Mucosa of rectum (tissue), 2 donors: ENCODE measurements at regions not wholly inside any gene's neighbourhood (a gene's known extent, or its start where the extent isn't known, plus 50 kb on each side); places are given as distances from the start of the nearest gene placed in this dataset.

Experiments used
- H3K27ac ChIP-seq, 2 donors: one replicate each; pipeline ENCODE4 v1.7.0; 2013; ENCODE audit warnings: inconsistent platforms in 2 of 2, low read depth in 2 of 2, low read length in 2 of 2
- H3K27me3 ChIP-seq, 2 donors: one replicate each; pipeline ENCODE4 v1.7.0; 2013; ENCODE audit warnings: low read length in 2 of 2; ENCODE audit not compliant: control insufficient read depth in 2 of 2, insufficient read depth in 2 of 2
- H3K36me3 ChIP-seq, 2 donors: one replicate each; pipeline ENCODE4 v1.7.0; 2013; ENCODE audit warnings: low read length in 2 of 2; ENCODE audit not compliant: control insufficient read depth in 2 of 2, insufficient read depth in 2 of 2
- H3K4me1 ChIP-seq, 2 donors: one replicate each; pipeline ENCODE4 v1.7.0; 2013; ENCODE audit warnings: low read length in 2 of 2, mild to moderate bottlenecking in 1 of 2; ENCODE audit not compliant: control insufficient read depth in 2 of 2, insufficient read depth in 2 of 2
- H3K4me3 ChIP-seq, 2 donors: one replicate each; pipeline ENCODE4 v1.7.0; 2013; ENCODE audit warnings: low read length in 2 of 2
- H3K9ac ChIP-seq, 2 donors: one replicate each; pipeline ENCODE4 v1.7.0; 2013; ENCODE audit warnings: low read length in 2 of 2, low read depth in 1 of 2, mild to moderate bottlenecking in 1 of 2
- H3K9me3 ChIP-seq, 2 donors: one replicate each; pipeline ENCODE4 v1.7.0; 2013; ENCODE audit warnings: low read length in 2 of 2; ENCODE audit not compliant: control insufficient read depth in 2 of 2
- donor health status: healthy.
- donor health status: Normal muscosa, but diverticular disease.

- H3K27me3 ChIP-seq, result no peaks in the 10 kb centered on the region
- H3K36me3 ChIP-seq, result no peaks in the 10 kb centered on the region
- no peak overlapping the region for H3K27ac ChIP-seq
- no peak overlapping the region for H3K4me3 ChIP-seq
- no peak overlapping the region for H3K9ac ChIP-seq
- no peaks in the 10 kb centered on the region for H3K9me3 ChIP-seq
- no peaks in the 10 kb centered on the region for H3K4me1 ChIP-seq
Observed at GRCh38 chr11:56932572-56933220, 56.0 kb upstream of the OR5AK2 start.

DNA sequence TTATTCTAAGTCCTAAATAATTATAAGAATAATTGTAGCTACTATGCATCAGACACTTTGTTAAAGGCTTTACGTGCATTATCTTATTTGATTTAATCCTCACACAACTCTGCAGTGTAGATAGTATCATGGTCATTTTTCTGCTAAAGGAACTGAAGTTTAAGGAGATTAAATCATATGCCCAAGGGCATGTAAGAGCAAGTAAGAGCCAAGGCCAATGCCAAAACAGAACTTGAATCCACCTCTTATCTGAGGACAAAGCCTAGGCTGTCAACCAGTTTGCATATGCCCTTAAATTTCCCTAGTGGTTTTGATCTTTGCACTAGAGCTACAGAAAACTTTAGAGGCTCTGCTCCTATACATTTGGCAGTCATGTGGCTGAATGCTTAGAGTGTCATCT lies 65.6 kb upstream of the OR5AK2 start:
- H3K9me3 ChIP-seq, result no peaks in the 10 kb centered on the region
- no peak overlapping the region for H3K4me3 ChIP-seq
- no peak overlapping the region for H3K27ac ChIP-seq
- no peak overlapping the region for H3K9ac ChIP-seq
- H3K36me3 ChIP-seq, result no peaks in the 10 kb centered on the region
- H3K4me1 ChIP-seq, result no peaks in the 10 kb centered on the region
- no peaks in the 10 kb centered on the region for H3K27me3 ChIP-seq

DNA sequence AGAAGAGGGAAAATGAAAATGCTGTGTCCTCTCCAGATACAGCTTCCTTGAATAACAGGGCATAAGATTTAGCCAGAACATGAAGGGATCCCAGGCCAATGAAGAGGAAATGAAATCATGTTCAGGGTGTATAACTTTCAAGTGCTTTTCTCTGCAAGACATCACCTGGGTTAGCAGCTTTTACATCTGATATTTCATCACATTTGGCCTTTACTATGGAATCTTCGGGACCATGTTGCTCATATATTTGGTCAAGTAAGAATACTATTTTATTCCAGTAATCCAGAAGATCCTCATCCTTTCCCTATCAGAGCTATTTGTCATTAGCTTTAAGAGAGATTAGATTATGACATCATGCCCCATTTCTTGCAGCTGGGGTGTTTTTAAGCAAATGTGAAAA lies 66.3 kb upstream of the OR5AK2 start:
- Histone ChIP-seq H3K4me1 (no peaks in the 10 kb centered on the region), H3K9me3 (no peaks in the 10 kb centered on the region), H3K36me3 (no peaks in the 10 kb centered on the region), H3K4me3 (no peak overlapping the region), H3K9ac (no peak overlapping the region), H3K27me3 (no peaks in the 10 kb centered on the region), H3K27ac (no peak overlapping the region)

DNA sequence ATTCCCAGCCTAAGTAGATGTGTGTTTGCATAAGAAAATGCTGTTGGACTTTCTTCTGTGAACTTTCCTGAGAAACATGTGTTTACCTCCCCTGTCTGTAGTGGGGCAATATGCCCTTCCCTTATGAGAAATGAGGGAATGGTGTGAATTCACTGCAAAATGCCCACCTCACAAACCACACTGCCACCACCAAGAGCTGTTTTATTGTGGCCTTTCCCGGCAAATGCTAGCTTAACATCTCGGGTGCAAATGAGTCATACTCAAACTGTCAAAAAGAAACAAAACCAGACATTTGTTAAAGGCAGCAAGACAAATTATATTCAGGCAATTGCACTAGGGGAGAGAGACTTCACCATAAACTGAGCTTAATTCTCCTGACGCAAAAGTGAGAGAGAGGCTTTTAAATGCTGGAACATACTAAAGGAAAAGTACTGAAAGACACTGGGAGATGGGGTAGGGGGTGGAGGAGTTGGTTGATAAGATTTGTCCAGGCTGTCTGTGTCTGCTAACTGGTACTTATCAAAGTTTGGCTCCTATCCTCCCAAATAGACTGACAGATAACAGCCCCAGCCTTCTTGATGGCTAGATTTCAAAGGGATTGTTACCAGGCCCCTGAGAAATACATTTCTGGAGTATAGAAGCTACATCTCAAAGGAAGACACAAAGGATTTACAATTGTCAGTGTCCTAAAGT lies 70.9 kb upstream of the OR5AK2 start:
- Histone ChIP-seq H3K36me3 (no peaks in the 10 kb centered on the region), H3K27me3 (no peaks in the 10 kb centered on the region), H3K9me3 (no peaks in the 10 kb centered on the region), H3K4me3 (no peak overlapping the region), H3K4me1 (no peaks in the 10 kb centered on the region), H3K9ac (no peak overlapping the region), H3K27ac (no peak overlapping the region)

GRCh38 chr11:56916587-56916986 lies 72.1 kb upstream of the OR5AK2 start:
- Histone ChIP-seq H3K36me3 (no peaks in the 10 kb centered on the region), H3K4me3 (no peak overlapping the region), H3K27me3 (no peaks in the 10 kb centered on the region), H3K9ac (no peak overlapping the region), H3K9me3 (no peaks in the 10 kb centered on the region), H3K4me1 (no peaks in the 10 kb centered on the region), H3K27ac (no peak overlapping the region)

GRCh38 chr11:56916162-56916561 lies 72.6 kb upstream of the OR5AK2 start:
- Histone ChIP-seq H3K9ac (no peak overlapping the region), H3K27ac (no peak overlapping the region), H3K36me3 (no peaks in the 10 kb centered on the region), H3K4me1 (no peaks in the 10 kb centered on the region), H3K27me3 (no peaks in the 10 kb centered on the region), H3K4me3 (no peak overlapping the region), H3K9me3 (no peaks in the 10 kb centered on the region)

- H3K27ac ChIP-seq, result no peak overlapping the region
- no peaks in the 10 kb centered on the region for H3K27me3 ChIP-seq
- H3K4me3 ChIP-seq, result no peak overlapping the region
- H3K4me1 ChIP-seq, result peaks cover 0 to 9% of the 10 kb centered on the region in 2 donors
- H3K9ac ChIP-seq, result no peak overlapping the region
- no peaks in the 10 kb centered on the region for H3K36me3 ChIP-seq
- no peaks in the 10 kb centered on the region for H3K9me3 ChIP-seq
Observed at GRCh38 chr11:56911312-56911711, 77.4 kb upstream of the OR5AK2 start.

GRCh38 chr11:56910785-56911184 lies 77.9 kb upstream of the OR5AK2 start:
- no peak overlapping the region for H3K27ac ChIP-seq
- no peaks in the 10 kb centered on the region for H3K27me3 ChIP-seq
- H3K9me3 ChIP-seq, result no peaks in the 10 kb centered on the region
- no peak overlapping the region for H3K9ac ChIP-seq
- no peak overlapping the region for H3K4me3 ChIP-seq
- no peaks in the 10 kb centered on the region for H3K36me3 ChIP-seq
- H3K4me1 ChIP-seq, result peaks cover under 1 to 11% of the 10 kb centered on the region in 2 donors

- H3K9ac ChIP-seq, result no peak overlapping the region
- peaks cover 2 to 11% of the 10 kb centered on the region in 2 donors for H3K4me1 ChIP-seq
- no peaks in the 10 kb centered on the region for H3K36me3 ChIP-seq
- H3K4me3 ChIP-seq, result no peak overlapping the region
- no peak overlapping the region for H3K27ac ChIP-seq
- no peaks in the 10 kb centered on the region for H3K9me3 ChIP-seq
- no peaks in the 10 kb centered on the region for H3K27me3 ChIP-seq
Observed at GRCh38 chr11:56910046-56910773, 78.5 kb upstream of the OR5AK2 start.

GRCh38 chr11:56909563-56909962 lies 79.2 kb upstream of the OR5AK2 start:
- Histone ChIP-seq H3K27me3 (no peaks in the 10 kb centered on the region), H3K27ac (no peak overlapping the region), H3K4me1 (peaks cover 2 to 11% of the 10 kb centered on the region in 2 donors)

More at GRCh38 chr11:56909563-56909962, 79.2 kb upstream of the OR5AK2 start:
- Histone ChIP-seq H3K36me3 (no peaks in the 10 kb centered on the region), H3K4me3 (no peak overlapping the region), H3K9ac (no peak overlapping the region), H3K9me3 (no peaks in the 10 kb centered on the region)
